HG02798 (cell line): ENCODE measurements at regions not wholly inside any gene's neighbourhood (a gene's known extent, or its start where the extent isn't known, plus 50 kb on each side); places are given as distances from the start of the nearest gene placed in this dataset.

Experiments
- ATAC-seq: cut with Tn5 transposase; IDR thresholded peaks from one replicate; pipeline ENCODE4 v1.9.1; 2021; ENCODE audit warnings: mild to moderate bottlenecking; ENCODE audit not compliant: unreplicated experiment, poor library complexity

DNA sequence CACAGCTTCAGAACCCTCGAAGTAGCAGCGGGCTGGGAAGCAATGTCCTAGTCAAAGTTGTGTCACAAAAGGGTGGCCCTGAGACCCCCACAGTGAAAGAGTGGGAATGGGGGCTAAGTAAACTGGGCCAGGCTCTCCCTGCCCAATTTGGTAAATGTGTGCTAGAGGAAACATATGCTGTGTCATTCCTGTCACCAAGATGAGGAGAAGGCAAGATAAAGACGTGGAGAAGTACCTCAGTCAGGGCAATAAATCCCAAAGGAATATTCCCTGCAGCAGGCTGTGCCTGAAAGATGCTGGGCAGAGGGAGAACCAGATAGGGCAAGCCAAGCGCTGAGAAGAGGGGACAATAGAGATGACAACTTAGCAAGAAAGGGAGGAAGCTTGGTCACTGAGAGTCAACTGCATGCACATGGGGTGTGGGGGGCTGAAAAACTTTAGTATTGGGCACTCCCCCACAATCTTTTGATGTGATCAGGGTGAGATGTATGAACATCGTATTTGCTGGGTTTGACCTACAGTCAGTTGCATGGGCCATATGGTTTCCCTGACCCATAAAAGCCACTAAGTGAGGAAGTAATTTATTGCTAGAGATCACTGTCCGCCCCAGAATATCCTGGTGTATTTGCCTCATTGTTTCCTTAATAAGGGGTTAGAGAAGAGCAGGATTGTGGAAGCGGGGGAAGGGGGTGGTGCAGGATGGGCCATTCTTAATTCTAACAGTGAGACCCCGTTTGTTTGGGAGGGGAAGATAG lies 49.9 kb upstream of the CXCR4 start:
- no peak for ATAC-seq
